ENCODE measurements at regions not wholly inside any gene's neighbourhood (a gene's known extent, or its start where the extent isn't known, plus 50 kb on each side); places are given as distances from the start of the nearest gene placed in this dataset.

GRCh38 chr12:114767906-114768722 lies 84.1 kb upstream of the TBX3 start:
- Histone ChIP-seq H3K4me1 (ENCODE audit: control insufficient read depth in 1 of 2, insufficient read depth in 2 of 2, low read depth in 1 of 2, low read length in 1 of 2) (no peaks in the 10 kb centered on the region), H3K36me3 (replicated peaks in 1 of 2; ENCODE audit: control insufficient read depth in 1 of 2, insufficient read depth in 2 of 2, low read length in 1 of 2) (no peaks in the 10 kb centered on the region), H3F3A (replicated peaks; ENCODE audit: insufficient read depth) (no peaks in the 10 kb centered on the region), H3K4me3 (ENCODE audit: low read depth in 2 of 2, low read length in 1 of 2) (no peak overlapping the region), H3K9ac (no peak overlapping the region), H3K27me3 (ENCODE audit: insufficient read depth) (no peaks in the 10 kb centered on the region), H3K9me3 (no peaks in the 10 kb centered on the region), H3K79me2 (ENCODE audit: insufficient read depth) (no peaks in the 10 kb centered on the region), H3K27ac (ENCODE audit: low read depth in 2 of 2, low read length in 1 of 2) (no peak overlapping the region), H3K9me2 (no peaks in the 10 kb centered on the region), H4K20me1 (ENCODE audit: insufficient read depth) (no peaks in the 10 kb centered on the region), H2AFZ (ENCODE audit: low read depth) (no peak overlapping the region), H3K4me2 (no peak overlapping the region)
- TF ChIP-seq ZBTB33 (IDR thresholded peaks at IDR 0.05; ENCODE audit: borderline replicate concordance, low read depth) (no peak), CHD2 (IDR thresholded peaks at IDR 0.05; ENCODE audit: low read length, partially characterized antibody) (no peak), YY1 (IDR thresholded peaks at IDR 0.05; ENCODE audit: low read depth) (no peak), GATA2 (CRISPR knock-in tag; IDR thresholded peaks at IDR 0.05) (no peak), NRF1 (IDR thresholded peaks at IDR 0.05; ENCODE audit: low read depth, low read length) (no peak), GABPA (IDR thresholded peaks at IDR 0.05; ENCODE audit: low read depth) (no peak), RCOR1 (IDR thresholded peaks at IDR 0.05; ENCODE audit: low read length) (no peak), SIN3A (IDR thresholded peaks at IDR 0.05; ENCODE audit: borderline replicate concordance, low read depth, low read length) (no peak), ELF1 (IDR thresholded peaks at IDR 0.05) (no peak), REST (IDR thresholded peaks at IDR 0.05; ENCODE audit: low read depth, low read length) (no peak), RFX5 (IDR thresholded peaks at IDR 0.05; ENCODE audit: low read length) (no peak), FOXM1 (IDR thresholded peaks at IDR 0.05; ENCODE audit: low read depth) (no peak), JUND (IDR thresholded peaks at IDR 0.05) (no peak), FOXJ3 (CRISPR knock-in tag; IDR thresholded peaks at IDR 0.05) (no peak), TCF12 (IDR thresholded peaks at IDR 0.05) (no peak)
- TF ChIP-seq, protein P1, sequence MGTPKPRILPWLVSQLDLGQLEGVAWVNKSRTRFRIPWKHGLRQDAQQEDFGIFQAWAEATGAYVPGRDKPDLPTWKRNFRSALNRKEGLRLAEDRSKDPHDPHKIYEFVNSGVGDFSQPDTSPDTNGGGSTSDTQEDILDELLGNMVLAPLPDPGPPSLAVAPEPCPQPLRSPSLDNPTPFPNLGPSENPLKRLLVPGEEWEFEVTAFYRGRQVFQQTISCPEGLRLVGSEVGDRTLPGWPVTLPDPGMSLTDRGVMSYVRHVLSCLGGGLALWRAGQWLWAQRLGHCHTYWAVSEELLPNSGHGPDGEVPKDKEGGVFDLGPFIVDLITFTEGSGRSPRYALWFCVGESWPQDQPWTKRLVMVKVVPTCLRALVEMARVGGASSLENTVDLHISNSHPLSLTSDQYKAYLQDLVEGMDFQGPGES (IDR thresholded peaks at IDR 0.05; ENCODE audit: low read depth, low read length): no peak
- TF ChIP-seq, protein P2, sequence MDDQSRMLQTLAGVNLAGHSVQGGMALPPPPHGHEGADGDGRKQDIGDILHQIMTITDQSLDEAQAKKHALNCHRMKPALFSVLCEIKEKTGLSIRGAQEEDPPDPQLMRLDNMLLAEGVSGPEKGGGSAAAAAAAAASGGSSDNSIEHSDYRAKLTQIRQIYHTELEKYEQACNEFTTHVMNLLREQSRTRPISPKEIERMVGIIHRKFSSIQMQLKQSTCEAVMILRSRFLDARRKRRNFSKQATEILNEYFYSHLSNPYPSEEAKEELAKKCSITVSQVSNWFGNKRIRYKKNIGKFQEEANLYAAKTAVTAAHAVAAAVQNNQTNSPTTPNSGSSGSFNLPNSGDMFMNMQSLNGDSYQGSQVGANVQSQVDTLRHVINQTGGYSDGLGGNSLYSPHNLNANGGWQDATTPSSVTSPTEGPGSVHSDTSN (IDR thresholded peaks at IDR 0.05): no peak
- ChIA-PET POLR2A (no interaction called here), CTCF (interaction anchor here (0.6 kb wide), 1 partner anchor 178 kb away, joined by 3 read pairs; no protein-coding TSS in a partner anchor)
- 75% methylated on average over 14 of the region's 14 CpGs for WGBS (ENCODE audit: low lambda C conversion rate)
- DNase-seq: no peak

Measured in SK-N-SH (cell line).